ENCODE measurements at regions not wholly inside any gene's neighbourhood (a gene's known extent, or its start where the extent isn't known, plus 50 kb on each side); places are given as distances from the start of the nearest gene placed in this dataset.

DNA sequence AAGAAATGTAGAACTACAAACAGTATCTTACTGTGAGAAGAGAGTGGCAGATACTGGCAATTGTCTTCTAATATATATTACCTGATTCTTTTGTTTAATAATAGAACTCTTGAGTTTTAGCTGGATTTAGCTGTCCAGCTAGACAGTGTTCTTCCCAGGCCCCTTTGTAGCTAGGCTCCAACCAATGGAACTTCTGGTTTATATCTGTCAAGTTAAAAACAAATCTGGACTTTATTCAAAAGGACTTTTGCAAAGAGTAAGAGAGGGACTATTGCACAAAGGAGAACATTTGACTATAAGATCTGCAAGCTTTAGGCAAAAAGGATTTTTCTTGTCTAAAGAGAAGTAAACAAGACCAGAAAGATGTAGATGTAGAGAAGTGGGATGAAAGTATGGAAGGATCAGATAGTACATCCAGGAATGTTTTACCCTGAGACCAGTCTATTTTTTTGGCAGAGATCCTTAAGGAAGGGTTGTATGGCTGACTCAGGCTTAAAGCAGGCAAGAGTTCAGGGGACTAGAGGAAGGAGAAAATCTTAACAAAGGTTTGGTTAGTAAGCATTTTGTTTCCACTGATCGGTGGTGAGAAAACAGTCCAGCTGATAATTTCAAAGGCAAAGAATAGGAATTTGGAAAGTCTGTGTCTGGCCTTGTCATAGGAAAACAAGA lies 111.1 kb upstream of the PLEKHA5 start:
- DNase-seq (ENCODE audit: low spot score), result no peak

DNA sequence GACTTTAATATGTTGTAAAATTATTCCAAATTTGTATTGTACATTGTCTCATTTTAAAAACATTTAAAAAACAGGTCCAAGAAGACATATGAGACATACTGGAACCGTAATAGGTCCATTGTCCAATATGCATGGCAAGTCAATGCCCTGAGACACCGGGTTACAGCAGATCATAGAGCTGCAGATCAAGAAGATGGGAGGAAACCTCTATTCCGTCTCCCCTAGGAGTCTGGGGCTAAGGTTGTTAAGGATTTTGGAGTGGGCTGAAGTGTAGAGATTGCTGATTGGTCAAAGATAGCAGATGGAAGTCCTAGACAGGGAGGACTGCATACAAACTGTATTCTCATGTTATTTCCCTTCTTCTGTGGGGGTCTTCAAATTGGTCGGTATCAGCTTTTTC lies 108.3 kb upstream of the PLEKHA5 start:
- no peak for DNase-seq (ENCODE audit: low spot score)

DNA sequence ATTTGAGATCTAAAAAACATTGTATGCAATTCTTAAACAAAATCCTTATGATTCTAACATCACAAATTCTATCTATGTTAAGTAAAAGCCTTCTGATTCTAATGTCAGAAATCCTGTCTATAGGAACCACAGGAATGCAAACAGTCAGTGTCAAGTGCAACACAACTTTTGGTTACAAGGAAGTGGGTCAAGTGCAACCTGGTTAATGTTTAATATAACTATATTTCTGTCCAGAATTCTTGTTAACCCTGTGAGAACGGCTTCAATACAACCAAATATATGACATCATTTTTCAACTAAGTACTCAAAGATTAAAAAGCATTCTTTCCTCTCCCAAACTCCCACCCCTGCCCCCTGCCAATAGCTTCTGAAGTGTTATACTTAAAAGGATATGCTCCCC lies 107.9 kb upstream of the PLEKHA5 start:
- no peak for DNase-seq (ENCODE audit: low spot score)

DNA sequence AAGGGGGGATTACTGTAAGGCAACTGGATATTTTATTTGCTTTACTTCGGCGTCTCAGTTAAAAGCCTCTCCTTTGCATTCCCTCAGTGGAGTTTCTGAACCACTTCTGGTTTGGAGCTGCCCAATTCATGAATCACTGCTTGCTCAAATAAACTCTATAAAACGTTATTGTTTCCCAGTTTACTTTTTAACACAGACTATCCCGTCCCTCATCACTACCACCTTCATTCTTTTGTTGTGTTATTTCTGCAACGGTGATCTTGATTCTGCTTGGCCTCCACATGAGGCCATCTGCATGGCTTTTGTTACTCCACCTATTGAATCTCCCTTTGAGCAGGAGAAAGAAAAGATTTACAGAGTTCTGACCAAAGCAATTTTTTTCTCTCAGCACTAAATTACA lies 104.0 kb upstream of the PLEKHA5 start:
- no peak for DNase-seq (ENCODE audit: low spot score)

DNA sequence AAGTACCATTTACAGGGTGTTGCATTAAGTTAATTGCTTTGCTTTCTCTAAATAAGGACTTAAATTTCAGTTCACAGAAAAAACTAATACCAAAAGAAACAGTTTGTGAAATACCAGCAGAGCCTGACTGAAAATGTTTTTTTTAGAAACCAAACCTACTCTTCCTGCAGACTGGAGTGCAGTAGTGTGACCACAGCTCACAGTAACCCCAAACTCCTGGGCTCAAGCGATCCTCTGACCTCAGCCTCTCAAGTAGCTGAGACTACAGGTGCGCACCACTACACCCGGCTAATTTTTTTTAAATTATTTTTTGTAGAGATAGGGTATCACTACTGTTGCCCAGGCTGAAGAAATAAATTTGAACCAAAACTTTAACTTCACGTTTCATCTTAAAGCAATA lies 103.5 kb upstream of the PLEKHA5 start:
- DNase-seq (ENCODE audit: low spot score), result no peak

GRCh38 chr12:19026614-19027488 lies 102.7 kb upstream of the PLEKHA5 start:
- DNase-seq (ENCODE audit: low spot score), result no peak

- DNase-seq (ENCODE audit: low spot score), result no peak
Measured at GRCh38 chr12:19030180-19030579, 99.4 kb upstream of the PLEKHA5 start.

DNA sequence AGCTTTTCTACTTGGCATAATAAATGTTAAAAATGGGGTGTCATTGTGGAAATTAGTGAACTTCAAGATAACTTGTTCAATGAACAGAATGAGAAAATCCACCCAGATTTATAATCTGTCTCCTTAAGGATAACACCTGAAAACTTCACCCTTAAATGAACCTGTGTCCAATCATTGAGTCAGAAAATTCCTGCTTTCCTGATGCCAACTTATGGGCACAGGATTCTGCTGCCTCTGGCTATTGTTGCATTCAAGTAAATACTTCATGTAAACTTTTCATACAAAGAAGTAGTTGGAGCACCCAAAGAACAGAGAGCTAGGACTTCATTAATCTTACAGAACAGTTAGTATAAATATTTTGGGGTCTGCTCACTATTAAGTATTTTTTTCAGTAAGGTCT lies 98.9 kb upstream of the PLEKHA5 start:
- DNase-seq (ENCODE audit: low spot score), result no peak

DNA sequence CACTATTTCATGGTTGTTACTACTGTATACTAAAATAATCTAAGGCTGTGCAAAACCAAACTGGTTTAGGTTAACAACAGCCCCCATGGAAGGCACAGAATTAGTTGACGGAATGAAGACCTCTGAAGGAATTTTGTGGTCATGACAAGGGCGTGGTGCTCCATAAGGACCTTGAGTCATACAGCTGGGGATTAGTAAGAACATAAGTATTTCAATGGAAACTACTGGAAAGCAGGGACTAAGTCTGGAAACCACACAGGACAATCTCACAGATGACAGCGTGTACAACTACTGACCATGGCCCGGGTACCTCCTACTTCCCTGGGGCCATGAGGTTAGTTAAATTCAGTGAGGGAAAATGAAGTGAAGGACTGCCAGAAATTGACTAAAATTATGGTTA lies 98.5 kb upstream of the PLEKHA5 start:
- no peak for DNase-seq (ENCODE audit: low spot score)

DNA sequence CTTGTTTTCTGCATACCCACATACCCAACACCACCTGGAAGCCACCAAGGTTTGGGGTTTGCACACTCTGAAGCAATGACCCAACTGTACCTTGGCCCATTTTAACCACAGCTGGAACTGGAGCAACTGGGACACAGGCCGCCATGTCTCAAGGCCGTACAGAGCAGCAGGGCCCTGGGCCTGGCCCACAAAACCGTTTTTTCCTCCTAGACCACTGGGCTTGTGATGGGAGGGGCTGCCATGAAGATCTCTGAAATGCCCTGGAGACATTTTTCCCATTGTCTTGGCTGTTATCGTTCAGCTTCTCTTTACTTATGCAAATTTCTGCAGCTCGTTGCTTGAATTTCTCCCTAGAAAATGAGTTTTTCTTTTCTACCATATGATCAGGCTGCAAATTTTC lies 96.7 kb upstream of the PLEKHA5 start:
- no peak for DNase-seq (ENCODE audit: low spot score)

- no peak for DNase-seq (ENCODE audit: low spot score)
Measured at GRCh38 chr12:19033244-19033643, 96.3 kb upstream of the PLEKHA5 start.

DNA sequence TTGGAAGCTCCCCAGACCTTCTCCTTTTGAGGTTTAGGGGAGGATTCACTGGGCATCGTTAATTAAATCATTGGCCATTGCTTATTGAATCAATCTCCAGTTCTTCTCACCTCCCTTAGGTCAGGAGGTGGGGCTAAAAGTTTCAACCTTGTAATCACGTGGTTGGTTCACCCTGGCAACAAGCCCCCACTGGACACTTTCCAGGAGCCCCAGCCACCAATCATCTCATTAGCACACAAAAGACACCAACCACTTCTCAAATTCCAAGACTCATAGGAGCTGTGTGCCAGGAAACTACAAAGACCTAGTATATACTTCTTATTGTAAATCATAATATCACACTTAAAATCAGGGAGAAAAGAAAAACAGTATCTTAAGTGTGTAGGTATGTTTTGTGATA lies 94.6 kb upstream of the PLEKHA5 start:
- DNase-seq (ENCODE audit: low spot score), result no peak

DNA sequence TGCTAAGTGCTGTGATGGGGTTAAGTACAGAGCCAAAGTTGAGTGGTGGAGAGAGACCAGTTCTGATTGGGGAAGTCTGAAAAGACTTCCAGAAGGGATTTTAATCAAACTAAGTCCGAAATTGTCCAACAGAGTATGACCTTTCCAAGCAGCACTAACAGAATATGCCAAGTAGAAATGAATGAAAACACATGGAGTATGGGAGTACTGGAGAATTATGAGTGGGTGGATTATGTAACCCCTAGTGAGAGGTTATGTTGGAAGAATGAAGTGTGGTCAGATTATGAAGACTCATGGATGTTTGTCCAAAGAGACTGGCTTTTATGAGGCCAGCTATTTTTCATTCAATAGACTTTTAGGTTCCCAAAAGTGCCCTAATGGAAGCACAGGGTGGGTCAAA lies 94.0 kb upstream of the PLEKHA5 start:
- no peak for DNase-seq (ENCODE audit: low spot score)

GRCh38 chr12:19036673-19037357 lies 92.7 kb upstream of the PLEKHA5 start:
- DNase-seq (ENCODE audit: low spot score), result no peak

DNA sequence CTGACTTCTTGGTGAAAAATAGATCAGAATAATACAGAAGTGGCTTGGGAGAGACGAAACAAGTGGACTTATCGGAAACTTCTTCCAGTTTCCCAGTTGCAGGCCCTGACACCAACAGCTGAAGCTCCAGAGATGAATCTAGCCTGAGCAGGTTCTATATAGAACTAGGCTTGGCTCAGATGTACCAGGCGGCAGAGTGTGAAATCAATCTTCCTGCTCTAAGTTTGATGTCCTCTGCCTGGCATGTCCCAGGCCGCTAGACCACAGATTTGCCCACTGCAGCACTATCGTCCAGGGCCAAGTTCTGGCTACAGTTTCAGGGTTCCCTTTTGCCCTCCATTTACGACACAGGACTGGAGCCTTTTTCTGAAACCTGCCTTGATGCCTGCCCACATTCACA lies 91.3 kb upstream of the PLEKHA5 start:
- DNase-seq (ENCODE audit: low spot score), result no peak

- DNase-seq (ENCODE audit: low spot score), result no peak
Measured at GRCh38 chr12:19039515-19039914, 90.0 kb upstream of the PLEKHA5 start.

- DNase-seq (ENCODE audit: low spot score), result no peak
Measured at GRCh38 chr12:19042221-19042620, 87.3 kb upstream of the PLEKHA5 start.

DNA sequence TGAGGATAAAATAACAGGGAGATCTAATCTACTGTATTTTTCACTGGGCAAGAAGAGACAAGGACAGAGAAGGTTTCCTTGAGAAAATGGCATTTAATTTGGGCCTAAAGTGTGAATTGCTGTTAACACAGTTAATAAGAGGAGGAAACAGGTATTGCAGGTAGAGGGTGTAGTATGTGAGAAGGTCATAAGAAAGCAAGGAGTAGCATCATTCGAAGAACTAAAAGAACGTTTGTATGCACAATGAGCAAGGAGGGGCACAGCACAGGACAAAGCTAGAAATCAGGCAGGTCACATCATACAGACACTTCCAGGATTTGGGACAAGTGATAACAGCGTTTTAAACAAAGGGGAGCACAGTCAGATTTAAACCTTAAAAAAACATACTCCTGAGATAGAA lies 85.1 kb upstream of the PLEKHA5 start:
- DNase-seq (ENCODE audit: low spot score), result no peak

DNA sequence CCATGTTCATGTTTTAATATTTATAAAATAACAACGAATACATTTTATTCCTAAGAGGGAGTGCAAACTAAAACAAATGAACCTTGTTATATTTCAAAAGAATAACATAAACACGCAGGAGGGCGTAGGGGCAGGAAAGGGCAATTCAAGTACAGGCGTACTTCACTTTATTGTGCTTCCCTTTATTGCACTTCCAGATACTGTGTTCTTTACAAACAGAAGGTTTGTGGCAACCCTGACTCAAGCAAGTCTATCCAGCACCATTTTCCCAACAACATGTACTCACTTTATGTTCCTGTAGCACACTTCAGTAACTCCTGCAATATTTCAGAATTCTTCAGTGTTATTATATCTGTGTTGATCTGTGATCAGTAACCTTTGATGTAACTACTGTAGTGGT lies 84.6 kb upstream of the PLEKHA5 start:
- DNase-seq (ENCODE audit: low spot score), result no peak

DNA sequence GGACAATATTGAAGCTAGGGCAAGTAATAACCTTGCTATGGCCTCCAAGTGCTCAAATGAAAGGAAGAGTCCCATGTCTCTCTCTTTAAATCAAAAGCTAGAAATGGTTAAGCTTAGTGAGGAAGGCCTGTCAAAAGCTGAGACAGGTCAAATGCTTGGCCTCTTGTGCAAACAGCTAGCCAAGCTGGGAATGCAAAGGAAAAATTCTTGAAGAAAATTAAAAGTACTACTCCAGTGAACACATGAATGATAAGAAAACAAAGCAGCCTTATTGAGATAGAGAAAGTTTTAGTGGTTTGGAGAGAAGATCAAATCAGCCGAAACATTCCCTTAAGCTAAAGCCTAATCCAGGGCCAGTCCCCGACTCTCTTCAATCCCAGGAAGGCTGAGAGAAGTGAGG lies 84.1 kb upstream of the PLEKHA5 start:
- no peak for DNase-seq (ENCODE audit: low spot score)

- DNase-seq (ENCODE audit: low spot score), result no peak
Measured at GRCh38 chr12:19048943-19049342, 80.6 kb upstream of the PLEKHA5 start.

GRCh38 chr12:19052689-19053088 lies 76.8 kb upstream of the PLEKHA5 start:
- DNase-seq (ENCODE audit: low spot score), result no peak

DNA sequence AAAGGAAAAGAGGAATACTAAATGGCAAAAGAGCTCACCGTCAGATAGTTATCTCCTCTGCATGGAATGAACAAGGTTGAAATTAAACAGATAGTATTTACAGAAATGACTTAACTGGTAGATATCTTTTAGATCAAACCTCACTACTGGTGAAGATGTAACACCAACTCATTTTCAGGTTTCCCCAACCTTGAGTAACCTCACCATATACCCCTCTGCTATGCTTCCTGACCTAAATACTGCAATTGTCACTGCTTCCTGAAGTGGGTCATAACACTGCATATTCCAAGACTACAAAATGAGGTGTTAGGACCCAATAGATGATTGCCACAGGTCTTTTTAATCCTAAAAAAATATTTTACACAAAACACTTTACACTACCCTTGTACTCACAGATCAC lies 76.3 kb upstream of the PLEKHA5 start:
- DNase-seq (ENCODE audit: low spot score), result no peak
